Neural cell (in vitro differentiated cells): ENCODE measurements at regions not wholly inside any gene's neighbourhood (a gene's known extent, or its start where the extent isn't known, plus 50 kb on each side); places are given as distances from the start of the nearest gene placed in this dataset.

Experiments used
- H2AFZ ChIP-seq: fragments of 200-600, 300-800 bp; sonication (generic), shearing (Covaris generic); 2 replicates; pipeline ENCODE4 v1.6.0; 2014; ENCODE audit warnings: low read depth, mild to moderate bottlenecking, antibody characterized with exemption, low read length, moderate library complexity
- H3F3A ChIP-seq: fragments of 200-600 bp; shearing (Covaris generic); 2 replicates; pipeline ENCODE4 v1.6.1; 2016; ENCODE audit warnings: mild to moderate bottlenecking, moderate library complexity, mixed read lengths, antibody characterized with exemption, low read length; ENCODE audit not compliant: insufficient read depth, poor library complexity, severe bottlenecking
- H3K27ac ChIP-seq: fragments of 200-600, 300-800 bp; sonication (generic), shearing (Covaris generic); 2 replicates; pipeline ENCODE4 v1.5.1; 2014; ENCODE audit warnings: mild to moderate bottlenecking, low read length, moderate library complexity
- H3K27me3 ChIP-seq: fragments of 300-800, 200-600 bp; sonication (generic), shearing (Covaris generic); 2 replicates; pipeline ENCODE4 v1.6.0; 2014; ENCODE audit warnings: mild to moderate bottlenecking, low read depth, low read length, moderate library complexity; ENCODE audit not compliant: insufficient read depth
- H3K36me3 ChIP-seq: fragments of 300-800, 200-600 bp; sonication (generic), shearing (Covaris generic); 2 replicates; pipeline ENCODE4 v1.5.1; 2014; ENCODE audit warnings: mild to moderate bottlenecking, antibody characterized with exemption, low read length, moderate library complexity; ENCODE audit not compliant: insufficient read depth
- H3K4me2 ChIP-seq: fragments of 300-800, 200-600 bp; sonication (generic), shearing (Covaris generic); 2 replicates; pipeline ENCODE4 v1.6.0; 2014; ENCODE audit warnings: mild to moderate bottlenecking, low read length
- H3K4me3 ChIP-seq: fragments of 300-800, 200-600 bp; sonication (generic), shearing (Covaris generic); 2 replicates; pipeline ENCODE4 v1.5.1; 2014; ENCODE audit warnings: mild to moderate bottlenecking, low read length, moderate library complexity
- H3K79me2 ChIP-seq: fragments of 200-600 bp; shearing (Covaris generic); replicated peaks from 2 replicates; pipeline ENCODE4 v1.6.0; 2014; ENCODE audit warnings: mild to moderate bottlenecking, low read length, moderate library complexity; ENCODE audit not compliant: insufficient read depth
- H3K9ac ChIP-seq: fragments of 300-800, 200-600 bp; sonication (generic), shearing (Covaris generic); 2 replicates; pipeline ENCODE4 v1.6.1; 2016; ENCODE audit warnings: mild to moderate bottlenecking, low read length, mixed read lengths
- H3K9me2 ChIP-seq: fragments of 200-600 bp; shearing (Covaris generic); 2 replicates; pipeline ENCODE4 v1.6.1; 2016; ENCODE audit warnings: mild to moderate bottlenecking, low read length, mixed read lengths; ENCODE audit not compliant: insufficient read depth
- H3K9me3 ChIP-seq: fragments of 200-600, 300-800 bp; sonication (generic), shearing (Covaris generic); 2 replicates; pipeline ENCODE4 v1.6.1; 2016; ENCODE audit warnings: mild to moderate bottlenecking, mixed run types, low read length, moderate library complexity, mixed read lengths
- H4K20me1 ChIP-seq: fragments of 200-600 bp; shearing (Covaris generic); 2 replicates; pipeline ENCODE4 v1.6.1; 2016; ENCODE audit warnings: mild to moderate bottlenecking, mixed run types; ENCODE audit not compliant: insufficient read depth
- CTCF ChIP-seq: fragments of 450-650 bp; IDR thresholded peaks from 2 replicates; pipeline ENCODE4 v1.5.1; 2014; ENCODE audit warnings: antibody characterized with exemption, mild to moderate bottlenecking, moderate library complexity; ENCODE audit not compliant: poor library complexity, severe bottlenecking
- EP300 ChIP-seq: fragments of 450-650 bp; conservative IDR thresholded peaks from 2 replicates; pipeline ENCODE4 v1.6.1; 2014; ENCODE audit warnings: antibody characterized with exemption, mild to moderate bottlenecking, moderate library complexity; ENCODE audit not compliant: poor library complexity, severe bottlenecking
- EZH2 ChIP-seq: fragments of 200-600, 300-800 bp; shearing (Covaris generic), sonication (generic); IDR thresholded peaks from 2 replicates; pipeline ENCODE4 v1.6.1; 2014; ENCODE audit warnings: antibody characterized with exemption, low read length, borderline replicate concordance, mild to moderate bottlenecking; ENCODE audit not compliant: insufficient read depth, poor library complexity, severe bottlenecking
- MXI1 ChIP-seq: fragments of 450-650 bp; conservative IDR thresholded peaks from 2 replicates; pipeline ENCODE4 v1.6.1; 2014; ENCODE audit warnings: antibody characterized with exemption, mild to moderate bottlenecking; ENCODE audit not compliant: poor library complexity, severe bottlenecking
- POLR2AphosphoS5 ChIP-seq: IDR thresholded peaks from 2 replicates; pipeline ENCODE4 v1.6.1; 2012
- RAD21 ChIP-seq: fragments of 450-650 bp; conservative IDR thresholded peaks from 2 replicates; pipeline ENCODE4 v1.6.1; 2014; ENCODE audit warnings: antibody characterized with exemption, mild to moderate bottlenecking, moderate library complexity
- REST ChIP-seq: IDR thresholded peaks from 2 replicates; pipeline ENCODE4 v1.6.1; 2012; ENCODE audit warnings: borderline replicate concordance
- SMC3 ChIP-seq: fragments of 450-650 bp; conservative IDR thresholded peaks from 2 replicates; pipeline ENCODE4 v1.6.1; 2014; ENCODE audit warnings: antibody characterized with exemption, mild to moderate bottlenecking, moderate library complexity; ENCODE audit not compliant: poor library complexity
- TAF1 ChIP-seq: IDR thresholded peaks from 2 replicates; pipeline ENCODE4 v1.6.1; 2012; ENCODE audit warnings: low read depth

- Histone ChIP-seq H3K27me3 (no peaks in the 10 kb centered on the region), H4K20me1 (no peaks in the 10 kb centered on the region), H3K4me2 (no peak overlapping the region), H3K9ac (no peak overlapping the region), H3F3A (no peaks in the 10 kb centered on the region), H3K9me3 (no peaks in the 10 kb centered on the region), H3K79me2 (no peaks in the 10 kb centered on the region), H3K4me3 (no peak overlapping the region), H3K9me2 (no peaks in the 10 kb centered on the region), H3K36me3 (no peaks in the 10 kb centered on the region), H3K27ac (no peak overlapping the region), H2AFZ (no peak overlapping the region)
- TF ChIP-seq EP300 (no peak), CTCF (no peak), MXI1 (no peak), RAD21 (no peak), SMC3 (no peak), REST (no peak), TAF1 (no peak), EZH2 (no peak), POLR2AphosphoS5 (no peak)
Measured at GRCh38 chr3:78462021-78462420, 1305.8 kb downstream of the ROBO1 start.

GRCh38 chr3:78476076-78476475, 1291.7 kb downstream of the ROBO1 start:
- Histone ChIP-seq H3K36me3 (no peaks in the 10 kb centered on the region), H3K9me2 (no peaks in the 10 kb centered on the region), H3K4me3 (no peak overlapping the region), H3K27me3 (no peaks in the 10 kb centered on the region), H3K9ac (no peak overlapping the region), H3K27ac (no peak overlapping the region), H3K4me2 (no peak overlapping the region), H3F3A (no peaks in the 10 kb centered on the region), H4K20me1 (no peaks in the 10 kb centered on the region), H2AFZ (no peak overlapping the region), H3K79me2 (no peaks in the 10 kb centered on the region), H3K9me3 (peaks cover 3% of the 10 kb centered on the region)
- TF ChIP-seq EP300: no peak
- TF ChIP-seq RAD21: no peak

GRCh38 chr3:78481050-78481449, 1286.7 kb downstream of the ROBO1 start:
- Histone ChIP-seq H3K4me2 (no peak overlapping the region), H3K36me3 (no peaks in the 10 kb centered on the region), H3K9ac (no peak overlapping the region), H3F3A (no peaks in the 10 kb centered on the region), H4K20me1 (no peaks in the 10 kb centered on the region), H3K79me2 (no peaks in the 10 kb centered on the region), H2AFZ (no peak overlapping the region), H3K9me3 (no peaks in the 10 kb centered on the region), H3K4me3 (no peak overlapping the region), H3K27me3 (no peaks in the 10 kb centered on the region), H3K27ac (no peak overlapping the region), H3K9me2 (no peaks in the 10 kb centered on the region)
- TF ChIP-seq RAD21: no peak
- TF ChIP-seq EZH2: no peak
- TF ChIP-seq SMC3: no peak
- no peak for TF ChIP-seq MXI1
- no peak for TF ChIP-seq EP300
- TF ChIP-seq REST: no peak
- TF ChIP-seq CTCF: no peak
- no peak for TF ChIP-seq TAF1
- no peak for TF ChIP-seq POLR2AphosphoS5
